ENCODE measurements at regions not wholly inside any gene's neighbourhood (a gene's known extent, or its start where the extent isn't known, plus 50 kb on each side); places are given as distances from the start of the nearest gene placed in this dataset.

GRCh38 chr1:181341026-181341632 is 142.2 kb upstream of the CACNA1E start:
- no peak for DNase-seq

GRCh38 chr1:181344091-181344490 is 139.2 kb upstream of the CACNA1E start:
- DNase-seq: no peak

- no peak for DNase-seq
These were observed 138.2 kb upstream of the CACNA1E start for GRCh38 chr1:181345146-181345545.

GRCh38 chr1:181347495-181348390 is 135.6 kb upstream of the CACNA1E start:
- DNase-seq: no peak

GRCh38 chr1:181349512-181349911 is 133.8 kb upstream of the CACNA1E start:
- no peak for DNase-seq

GRCh38 chr1:181350131-181350530 is 133.2 kb upstream of the CACNA1E start:
- DNase-seq: no peak

- no peak for DNase-seq
These were observed 131.6 kb upstream of the CACNA1E start for GRCh38 chr1:181351740-181352139.

GRCh38 chr1:181352695-181353094 is 130.6 kb upstream of the CACNA1E start:
- no peak for DNase-seq

GRCh38 chr1:181353526-181353925 is 129.8 kb upstream of the CACNA1E start:
- no peak for DNase-seq

- no peak for DNase-seq
These were observed 128.5 kb upstream of the CACNA1E start for GRCh38 chr1:181354865-181355264.

GRCh38 chr1:181356505-181357340 is 126.6 kb upstream of the CACNA1E start:
- DNase-seq: no peak

- DNase-seq: no peak
These were observed 124.3 kb upstream of the CACNA1E start for GRCh38 chr1:181359012-181359411.

GRCh38 chr1:181364801-181365200 is 118.5 kb upstream of the CACNA1E start:
- DNase-seq: no peak

- DNase-seq: no peak
These were observed 116.4 kb upstream of the CACNA1E start for GRCh38 chr1:181366910-181367309.

- no peak for DNase-seq
These were observed 113.9 kb upstream of the CACNA1E start for GRCh38 chr1:181369416-181369815.

GRCh38 chr1:181383695-181384094 is 99.6 kb upstream of the CACNA1E start:
- no peak for DNase-seq

- DNase-seq: no peak
These were observed 97.0 kb upstream of the CACNA1E start for GRCh38 chr1:181386340-181386739.

GRCh38 chr1:181386951-181387350 is 96.4 kb upstream of the CACNA1E start:
- no peak for DNase-seq

GRCh38 chr1:181387702-181388101 is 95.6 kb upstream of the CACNA1E start:
- no peak for DNase-seq

- peak; percentile 96 for DNase-seq
These were observed 92.8 kb upstream of the CACNA1E start for GRCh38 chr1:181390410-181391077.

GRCh38 chr1:181391301-181391900 is 91.9 kb upstream of the CACNA1E start:
- peak; percentile 38 for DNase-seq

GRCh38 chr1:181392133-181392532 is 91.2 kb upstream of the CACNA1E start:
- no peak for DNase-seq

Measured in NCI-H1417 treated with DMSO at 0.1 percent for 48 hours (cell line).